ENCODE measurements at regions not wholly inside any gene's neighbourhood (a gene's known extent, or its start where the extent isn't known, plus 50 kb on each side); places are given as distances from the start of the nearest gene placed in this dataset.
"Not testable (repeated sequence)": the region's sequence is repeated elsewhere in the genome, so short reads cannot be mapped to it uniquely, and the experiment has no call there.

GRCh38 chr5:147084702-147085101, 150.1 kb upstream of the STK32A start:
- DNase-seq = no peak

- no peak for DNase-seq
Measured at GRCh38 chr5:147085409-147085808, 149.4 kb upstream of the STK32A start.

GRCh38 chr5:147092044-147092443, 142.8 kb upstream of the STK32A start:
- DNase-seq = no peak

- DNase-seq = no peak
Measured at GRCh38 chr5:147093138-147093537, 141.7 kb upstream of the STK32A start.

GRCh38 chr5:147095740-147096139, 139.1 kb upstream of the STK32A start:
- DNase-seq = no peak

GRCh38 chr5:147098233-147098790, 136.5 kb upstream of the STK32A start:
- peak; percentile 93 for DNase-seq

- DNase-seq = peak; percentile 87
Measured at GRCh38 chr5:147101659-147102369, 133.0 kb upstream of the STK32A start.

GRCh38 chr5:147112899-147113298, 121.9 kb upstream of the STK32A start:
- no peak for DNase-seq

- DNase-seq = no peak
Measured at GRCh38 chr5:147113967-147114366, 120.9 kb upstream of the STK32A start.

GRCh38 chr5:147139759-147140158, 95.1 kb upstream of the STK32A start:
- DNase-seq = not testable (repeated sequence)

GRCh38 chr5:147140558-147140957, 94.3 kb upstream of the STK32A start:
- DNase-seq = peak; percentile 97

GRCh38 chr5:147141580-147141979, 93.2 kb upstream of the STK32A start:
- peak; percentile 57 for DNase-seq

GRCh38 chr5:147143215-147143614, 91.6 kb upstream of the STK32A start:
- no peak for DNase-seq

GRCh38 chr5:147145328-147145727, 89.5 kb upstream of the STK32A start:
- DNase-seq = no peak

- no peak for DNase-seq
Measured at GRCh38 chr5:147148715-147149114, 86.1 kb upstream of the STK32A start.

- no peak for DNase-seq
Measured at GRCh38 chr5:147152086-147152485, 82.7 kb upstream of the STK32A start.

- no peak for DNase-seq
Measured at GRCh38 chr5:147154809-147155208, 80.0 kb upstream of the STK32A start.

GRCh38 chr5:147156012-147156411, 78.8 kb upstream of the STK32A start:
- DNase-seq = peak; percentile 14

GRCh38 chr5:147160902-147161700, 73.7 kb upstream of the STK32A start:
- no peak for DNase-seq

- no peak for DNase-seq
Measured at GRCh38 chr5:147162740-147163139, 72.1 kb upstream of the STK32A start.

- peak; percentile 27 for DNase-seq
Measured at GRCh38 chr5:147167529-147167928, 67.3 kb upstream of the STK32A start.

GRCh38 chr5:147168578-147169327, 66.1 kb upstream of the STK32A start:
- peak; percentile 55 for DNase-seq

- peak; percentile 63 for DNase-seq
Measured at GRCh38 chr5:147169399-147169798, 65.4 kb upstream of the STK32A start.
